ENCODE measurements at regions not wholly inside any gene's neighbourhood (a gene's known extent, or its start where the extent isn't known, plus 50 kb on each side); places are given as distances from the start of the nearest gene placed in this dataset.

DNA sequence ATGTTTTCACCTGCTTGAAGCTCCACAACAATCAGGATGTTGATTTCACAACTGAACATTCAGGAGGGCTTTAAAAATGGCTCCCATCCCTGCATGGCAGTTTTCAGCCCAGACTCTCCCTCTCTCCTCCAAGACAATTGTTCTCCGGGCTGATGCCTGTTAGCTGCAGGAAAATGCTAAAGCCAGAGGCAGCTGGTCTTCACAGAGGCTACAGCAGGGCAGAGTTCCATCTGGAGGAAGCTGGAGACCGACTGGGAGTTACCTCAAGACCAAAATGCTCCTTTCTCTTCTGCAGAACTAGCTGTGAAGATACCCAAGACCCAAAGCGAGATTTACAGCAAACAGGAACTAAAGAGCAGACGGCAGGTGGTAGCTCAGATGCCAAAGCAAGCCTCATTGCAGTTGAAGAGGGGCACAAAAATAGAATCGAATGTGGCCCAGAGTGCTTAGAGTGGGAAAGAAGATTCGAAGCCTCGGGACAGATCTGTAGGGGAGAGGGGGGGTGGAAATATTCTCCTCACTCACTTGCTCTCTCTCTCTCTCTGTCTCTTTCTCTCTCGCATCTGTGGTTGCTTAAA is 423.6 kb downstream of the ZNF521 start:
- Histone ChIP-seq H3K27ac (ENCODE audit: low read depth, low read length) (no peak overlapping the region), H3K79me2 (ENCODE audit: control insufficient read depth in 1 of 2, insufficient read depth in 2 of 2, low read length in 2 of 2) (no peaks in the 10 kb centered on the region), H3K56ac (replicated peaks; ENCODE audit: insufficient read length, low read depth, low read length) (no peak overlapping the region), H3K79me1 (ENCODE audit: low read depth, low read length) (no peaks in the 10 kb centered on the region), H4K91ac (replicated peaks; ENCODE audit: insufficient read length, low read length) (no peak overlapping the region), H3K27me3 (replicated peaks in 1 of 4; ENCODE audit: control insufficient read depth in 3 of 4, extremely low read depth in 1 of 4, insufficient read depth in 3 of 4, low read length in 3 of 4) (no peaks in the 10 kb centered on the region), H3K18ac (ENCODE audit: extremely low read depth, low read length) (no peak overlapping the region), H3K36me3 (ENCODE audit: control insufficient read depth in 2 of 4, insufficient read depth in 4 of 4, low read length in 3 of 4) (no peaks in the 10 kb centered on the region), H3K4me2 (ENCODE audit: insufficient read depth in 1 of 2, low read depth in 2 of 2, low read length in 2 of 2) (no peak overlapping the region), H3K23me2 (ENCODE audit: low read depth, low read length) (no peaks in the 10 kb centered on the region; the same call in 1 of the 2 replicates), H4K5ac (ENCODE audit: insufficient read length, low read depth, low read length) (no peak overlapping the region), H3K4ac (replicated peaks; ENCODE audit: insufficient read length, low read depth, low read length) (no peak overlapping the region), H3K23ac (ENCODE audit: insufficient read length) (no peak overlapping the region), H3K9me3 (ENCODE audit: insufficient read depth in 2 of 2, low read depth in 1 of 2, low read length in 1 of 2) (no peaks in the 10 kb centered on the region), H3K4me3 (ENCODE audit: extremely low read depth in 1 of 4, insufficient read depth in 2 of 4, low read depth in 3 of 4, low read length in 4 of 4) (no peak overlapping the region), H4K8ac (ENCODE audit: extremely low read depth, insufficient read depth, low read length) (no peak overlapping the region), H2BK20ac (ENCODE audit: low read length) (no peak overlapping the region), H3K9ac (replicated peaks in 1 of 4; ENCODE audit: extremely low read depth in 1 of 4, low read depth in 3 of 4, low read length in 3 of 4) (no peak overlapping the region), H2BK12ac (ENCODE audit: low read depth, low read length) (0 out of 2 replicates have a peak overlapping the region, but pooled peaks have one; percentile 62), H3K14ac (ENCODE audit: insufficient read length) (no peak overlapping the region), H2BK15ac (ENCODE audit: low read length) (0 out of 2 replicates have a peak overlapping the region, but pooled peaks have one; percentile 5), H3K4me1 (replicated peaks in 1 of 4; ENCODE audit: control insufficient read depth in 3 of 4, insufficient read depth in 4 of 4, low read length in 3 of 4) (peaks cover 3 to 21% (median 8%) of the 10 kb centered on the region in 4 experiments; a peak in 5 of 7 replicates), H2BK120ac (replicated peaks; ENCODE audit: low read depth, low read length) (no peak overlapping the region), H2BK5ac (ENCODE audit: low read depth, low read length) (no peak overlapping the region), H4K20me1 (replicated peaks in 1 of 2; ENCODE audit: control insufficient read depth in 1 of 2, insufficient read depth in 2 of 2, low read length in 2 of 2) (no peaks in the 10 kb centered on the region), H2AK5ac (ENCODE audit: low read depth, low read length) (no peak overlapping the region), H2AFZ (ENCODE audit: low read length) (no peak overlapping the region)
- FAIRE-seq (no peak), DNase-seq (ENCODE audit: low read depth in 1 of 2, low spot score in 2 of 2) (no peak)
- POLR2A ChIA-PET (ENCODE audit: partially characterized antibody): interaction anchor here (0.5 kb wide), 1 partner anchor 28 kb away, joined by 3 read pairs; no protein-coding TSS in a partner anchor
- WGBS, 2 experiments (ENCODE audit: extremely low coverage in 1 of 2, insufficient coverage in 1 of 2, insufficient read length in 1 of 2, insufficient replicate concordance in 2 of 2, low coverage in 1 of 2, low lambda C conversion rate in 2 of 2, missing lambda C conversion rate in 1 of 2): 92% methylated on average over 8 of the region's 8 CpGs; no CpG with 5 or more reads in 1 of the 2 experiments
- CTCF ChIA-PET (ENCODE audit: partially characterized antibody): interaction anchor here (1.0 kb wide), 1 partner anchor 48 kb away, joined by 3 read pairs; no protein-coding TSS in a partner anchor
- TF ChIP-seq SIRT6 (IDR thresholded peaks at IDR 0.05; ENCODE audit: low read length) (no peak), CBX5 (IDR thresholded peaks at IDR 0.05; ENCODE audit: low read depth, low read length) (no peak), CHD2 (IDR thresholded peaks at IDR 0.05; ENCODE audit: low read length) (no peak), MAFK (IDR thresholded peaks at IDR 0.05; ENCODE audit: low read depth, low read length) (no peak), CBX8 (IDR thresholded peaks at IDR 0.05; ENCODE audit: borderline replicate concordance, low read depth, low read length) (no peak), NANOG (IDR thresholded peaks at IDR 0.05; ENCODE audit: insufficient read depth, low read depth, low read length, poor library complexity, severe bottlenecking) (no peak), BRCA1 (IDR thresholded peaks at IDR 0.05; ENCODE audit: low read depth, low read length) (no peak), TBP (IDR thresholded peaks at IDR 0.05; ENCODE audit: low read depth, low read length) (no peak), SP2 (IDR thresholded peaks at IDR 0.05; ENCODE audit: low read length) (no peak), BACH1 (IDR thresholded peaks at IDR 0.05; ENCODE audit: low read length) (no peak)
- TF ChIP-seq, protein P1, sequence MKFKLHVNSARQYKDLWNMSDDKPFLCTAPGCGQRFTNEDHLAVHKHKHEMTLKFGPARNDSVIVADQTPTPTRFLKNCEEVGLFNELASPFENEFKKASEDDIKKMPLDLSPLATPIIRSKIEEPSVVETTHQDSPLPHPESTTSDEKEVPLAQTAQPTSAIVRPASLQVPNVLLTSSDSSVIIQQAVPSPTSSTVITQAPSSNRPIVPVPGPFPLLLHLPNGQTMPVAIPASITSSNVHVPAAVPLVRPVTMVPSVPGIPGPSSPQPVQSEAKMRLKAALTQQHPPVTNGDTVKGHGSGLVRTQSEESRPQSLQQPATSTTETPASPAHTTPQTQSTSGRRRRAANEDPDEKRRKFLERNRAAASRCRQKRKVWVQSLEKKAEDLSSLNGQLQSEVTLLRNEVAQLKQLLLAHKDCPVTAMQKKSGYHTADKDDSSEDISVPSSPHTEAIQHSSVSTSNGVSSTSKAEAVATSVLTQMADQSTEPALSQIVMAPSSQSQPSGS (IDR thresholded peaks at IDR 0.05; ENCODE audit: low read length): no peak
- TF ChIP-seq, protein P2, sequence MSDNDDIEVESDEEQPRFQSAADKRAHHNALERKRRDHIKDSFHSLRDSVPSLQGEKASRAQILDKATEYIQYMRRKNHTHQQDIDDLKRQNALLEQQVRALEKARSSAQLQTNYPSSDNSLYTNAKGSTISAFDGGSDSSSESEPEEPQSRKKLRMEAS (IDR thresholded peaks at IDR 0.05): no peak
